ENCODE measurements at regions not wholly inside any gene's neighbourhood (a gene's known extent, or its start where the extent isn't known, plus 50 kb on each side); places are given as distances from the start of the nearest gene placed in this dataset.

- ChIA-PET POLR2A (no interaction called here), CTCF (ENCODE audit: low intra/inter-chr PET ratio) (no interaction called here)
- no peak overlapping the region for H3K9ac ChIP-seq (ENCODE audit: insufficient read depth in 1 of 2, low read depth in 2 of 2, low read length in 2 of 2)
- H3K79me2 ChIP-seq (ENCODE audit: control insufficient read depth, insufficient read depth, low read length) = no peaks in the 10 kb centered on the region
- in situ Hi-C loops (cut with MboI) (no loop called here), intact Hi-C loops (cut with micrococcal nuclease) (no loop called here)
- no peak overlapping the region for H3K4me2 ChIP-seq (ENCODE audit: insufficient read depth, low read length)
- peaks cover 6 to 33% of the 10 kb centered on the region in 2 experiments; a peak in 4 of 5 replicates for H3K27me3 ChIP-seq (ENCODE audit: control insufficient read depth in 2 of 2, insufficient read depth in 2 of 2, low read length in 2 of 2)
- H3K36me3 ChIP-seq (ENCODE audit: control insufficient read depth, insufficient read depth, low read length) = no peaks in the 10 kb centered on the region
- no TSS peak for BruUV-seq (replicated peaks)
- 0% methylated on average over 3 of the region's 3 CpGs for whole genome bisulfite sequencing (ENCODE audit: insufficient coverage, low coverage, missing lambda C conversion rate)
- H3K9me1 ChIP-seq (ENCODE audit: control insufficient read depth, insufficient read depth, low read length) = no peaks in the 10 kb centered on the region
- no peaks in the 10 kb centered on the region for H3K4me1 ChIP-seq (replicated peaks in 1 of 2; ENCODE audit: control insufficient read depth in 2 of 2, insufficient read depth in 2 of 2, low read length in 2 of 2)
- no peak for DNase-seq (ENCODE audit: extremely low read depth in 1 of 4, low spot score in 3 of 4)
- H3K9me3 ChIP-seq (replicated peaks; ENCODE audit: control insufficient read depth, insufficient read depth, low read depth, low read length) = no peaks in the 10 kb centered on the region
- H2AFZ ChIP-seq (ENCODE audit: low read depth, low read length) = no peak overlapping the region
- no peak overlapping the region for H3K27ac ChIP-seq (ENCODE audit: extremely low read depth, low read depth, low read length)
- no peak for ATAC-seq
- H4K20me1 ChIP-seq (replicated peaks; ENCODE audit: control insufficient read depth, insufficient read depth, low read length) = no peaks in the 10 kb centered on the region
- no peak overlapping the region for H3K4me3 ChIP-seq
- FAIRE-seq = no peak
- TF ChIP-seq PRDM10 (IDR thresholded peaks at IDR 0.05; ENCODE audit: partially characterized antibody) (no peak), BMI1 (IDR thresholded peaks at IDR 0.05; ENCODE audit: low read length) (no peak), BCLAF1 (IDR thresholded peaks at IDR 0.05; ENCODE audit: borderline replicate concordance in 1 of 2, control insufficient read depth in 1 of 2, low read depth in 2 of 2, low read length in 1 of 2) (no peak), BRCA1 (IDR thresholded peaks at IDR 0.05) (no peak), BRCA1 (CRISPR knock-in tag; IDR thresholded peaks at IDR 0.05) (no peak), MLLT1 (IDR thresholded peaks at IDR 0.05) (no peak), DEAF1 (CRISPR knock-in tag; IDR thresholded peaks at IDR 0.05) (no peak), PHB (CRISPR knock-in tag; IDR thresholded peaks at IDR 0.05) (no peak), NONO (IDR thresholded peaks at IDR 0.05; ENCODE audit: low read depth in 2 of 2, low read length in 1 of 2) (no peak), SAP30 (IDR thresholded peaks at IDR 0.05; ENCODE audit: borderline replicate concordance, insufficient read depth, low read depth, low read length, poor library complexity, severe bottlenecking) (no peak), NR2C1 (IDR thresholded peaks at IDR 0.05) (no peak), NR2C1 (tag; IDR thresholded peaks at IDR 0.05) (no peak), HCFC1 (IDR thresholded peaks at IDR 0.05; ENCODE audit: low read depth, low read length) (no peak), GABPB2 (CRISPR knock-in tag; conservative IDR thresholded peaks at IDR 0.05) (no peak)
Observed at GRCh38 chr11:134879931-134880330, 467.9 kb upstream of the B3GAT1 start.
